ENCODE measurements at regions not wholly inside any gene's neighbourhood (a gene's known extent, or its start where the extent isn't known, plus 50 kb on each side); places are given as distances from the start of the nearest gene placed in this dataset.

DNA sequence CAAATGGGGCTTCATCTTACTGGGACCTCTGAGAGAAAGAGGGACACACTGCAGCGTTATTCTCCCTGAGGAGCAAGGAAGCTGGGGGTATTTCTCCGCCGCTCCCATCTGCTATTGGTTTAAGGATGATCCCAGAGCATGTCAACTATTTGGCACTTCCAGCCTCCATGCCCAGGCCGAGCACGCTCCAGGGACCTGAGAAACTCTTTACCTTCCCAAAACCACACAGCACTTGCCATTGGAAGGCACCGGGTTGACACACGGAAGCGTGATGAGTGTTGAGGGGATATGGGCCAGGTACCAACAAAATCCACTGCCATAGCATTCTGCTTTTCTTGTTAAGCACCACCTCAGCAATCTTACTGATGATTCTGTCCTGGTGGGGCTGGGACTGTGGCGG, 92.4 kb upstream of the SLC24A3 start:
- DNase-seq: no peak
- no peaks in the 10 kb centered on the region for H3K27me3 ChIP-seq (ENCODE audit: control insufficient read depth in 2 of 2, insufficient read depth in 2 of 2, low read length in 2 of 2)
- ATAC-seq: no peak
- no peaks in the 10 kb centered on the region for H3K36me3 ChIP-seq (ENCODE audit: control insufficient read depth in 2 of 3, insufficient read depth in 3 of 3, low read length in 3 of 3)
- H3K4me1 ChIP-seq (ENCODE audit: control insufficient read depth in 2 of 2, insufficient read depth in 2 of 2, low read length in 2 of 2): no peaks in the 10 kb centered on the region
- Mint-ChIP-seq H3K36me3 (no peaks in the 10 kb centered on the region), H3K27ac (peak overlapping the region in 1 of 9 donors; percentile 3), H3K4me1 (no peaks in the 10 kb centered on the region), H3K9me3 (peaks cover 0 to 7% (median 0%) of the 10 kb centered on the region in 11 donors), H3K4me3 (no peak overlapping the region), H3K27me3 (peaks cover 0 to 13% (median 0%) of the 10 kb centered on the region in 5 donors)
- intact Hi-C loops (cut with micrococcal nuclease): no loop called here
- no peaks in the 10 kb centered on the region for H3K9me3 ChIP-seq (ENCODE audit: control insufficient read depth in 2 of 3, low read length in 3 of 3)
- POLR2A ChIA-PET: no interaction called here
- H3K27ac ChIP-seq (ENCODE audit: low read depth, low read length): no peak overlapping the region
- H3K4me3 ChIP-seq (ENCODE audit: low read length): no peak overlapping the region
- CTCF ChIA-PET: no interaction called here

DNA sequence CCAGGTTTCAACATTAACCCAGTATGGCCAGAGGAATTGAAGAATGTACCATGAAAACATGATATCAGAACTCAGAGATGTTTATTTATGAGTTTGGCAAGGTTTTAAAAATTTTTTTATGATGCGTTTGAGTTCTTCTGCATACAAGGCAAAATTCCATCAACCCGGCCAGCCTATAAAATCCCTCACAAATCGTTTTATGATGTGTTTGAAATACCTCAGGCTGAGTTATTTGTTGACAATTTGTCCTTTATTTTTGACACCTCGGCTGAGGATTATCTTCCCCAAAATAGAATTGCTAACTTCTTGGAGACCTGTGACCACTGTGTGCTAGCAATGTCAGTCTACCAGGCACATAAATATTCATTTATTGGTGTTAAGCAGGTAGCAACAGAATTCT, 91.9 kb upstream of the SLC24A3 start:
- intact Hi-C loops (cut with micrococcal nuclease): no loop called here
- no peak for DNase-seq
- no peaks in the 10 kb centered on the region for H3K9me3 ChIP-seq (ENCODE audit: control insufficient read depth in 2 of 3, low read length in 3 of 3)
- H3K36me3 ChIP-seq (ENCODE audit: control insufficient read depth in 2 of 3, insufficient read depth in 3 of 3, low read length in 3 of 3): no peaks in the 10 kb centered on the region
- H3K4me1 Mint-ChIP-seq: no peaks in the 10 kb centered on the region
- no peak overlapping the region for H3K27ac Mint-ChIP-seq
- no peak overlapping the region for H3K4me3 Mint-ChIP-seq
- H3K27me3 Mint-ChIP-seq: peaks cover 0 to 13% (median 0%) of the 10 kb centered on the region in 5 donors
- CTCF ChIA-PET: no interaction called here
- POLR2A ChIA-PET: no interaction called here
- peaks cover 0 to 7% (median 0%) of the 10 kb centered on the region in 11 donors for H3K9me3 Mint-ChIP-seq
- H3K36me3 Mint-ChIP-seq: no peaks in the 10 kb centered on the region
- H3K4me1 ChIP-seq (ENCODE audit: control insufficient read depth in 2 of 2, insufficient read depth in 2 of 2, low read length in 2 of 2): no peaks in the 10 kb centered on the region
- ATAC-seq: no peak
- H3K27ac ChIP-seq (ENCODE audit: low read depth, low read length): no peak overlapping the region
- no peaks in the 10 kb centered on the region for H3K27me3 ChIP-seq (ENCODE audit: control insufficient read depth in 2 of 2, insufficient read depth in 2 of 2, low read length in 2 of 2)
- no peak overlapping the region for H3K4me3 ChIP-seq (ENCODE audit: low read length)

DNA sequence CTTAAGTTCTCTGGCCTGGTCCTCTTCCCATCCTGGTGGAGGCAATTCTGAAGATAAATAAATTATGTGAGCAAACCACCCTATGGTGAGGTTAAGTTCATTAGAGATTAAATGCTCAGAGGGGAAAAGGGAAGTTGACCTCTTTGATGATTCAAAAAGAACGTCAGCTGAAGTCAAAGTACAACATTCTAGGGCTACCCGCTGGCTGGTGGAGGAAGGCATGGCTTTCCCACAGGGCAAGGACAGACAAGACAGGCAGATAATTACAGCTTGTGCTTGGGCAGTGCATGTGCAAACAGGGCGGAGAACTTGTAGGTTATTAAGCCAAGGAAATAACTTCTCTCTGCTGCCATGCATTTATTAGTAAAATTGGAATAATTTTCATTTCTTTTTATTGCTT, 91.0 kb upstream of the SLC24A3 start:
- H3K27me3 Mint-ChIP-seq: peaks cover 0 to 13% (median 0%) of the 10 kb centered on the region in 5 donors
- POLR2A ChIA-PET: no interaction called here
- no peaks in the 10 kb centered on the region for H3K9me3 ChIP-seq (ENCODE audit: control insufficient read depth in 2 of 3, low read length in 3 of 3)
- intact Hi-C loops (cut with micrococcal nuclease): no loop called here
- CTCF ChIA-PET: interaction anchor here (0.5 kb wide), 1 partner anchor 27 kb away, joined by 3 read pairs; no protein-coding TSS in a partner anchor
- H3K27me3 ChIP-seq (ENCODE audit: control insufficient read depth in 2 of 2, insufficient read depth in 2 of 2, low read length in 2 of 2): no peaks in the 10 kb centered on the region
- H3K4me1 Mint-ChIP-seq: no peaks in the 10 kb centered on the region
- H3K36me3 ChIP-seq (ENCODE audit: control insufficient read depth in 2 of 3, insufficient read depth in 3 of 3, low read length in 3 of 3): no peaks in the 10 kb centered on the region
- no peaks in the 10 kb centered on the region for H3K36me3 Mint-ChIP-seq
- H3K4me3 Mint-ChIP-seq: no peak overlapping the region
- no peak overlapping the region for H3K4me3 ChIP-seq (ENCODE audit: low read length)
- peaks cover 0 to 7% (median 0%) of the 10 kb centered on the region in 11 donors for H3K9me3 Mint-ChIP-seq
- no peak overlapping the region for H3K27ac ChIP-seq (ENCODE audit: low read depth, low read length)
- ATAC-seq (no peak), DNase-seq (no peak)
- no peak overlapping the region for H3K27ac Mint-ChIP-seq
- H3K4me1 ChIP-seq (ENCODE audit: control insufficient read depth in 2 of 2, insufficient read depth in 2 of 2, low read length in 2 of 2): no peaks in the 10 kb centered on the region

DNA sequence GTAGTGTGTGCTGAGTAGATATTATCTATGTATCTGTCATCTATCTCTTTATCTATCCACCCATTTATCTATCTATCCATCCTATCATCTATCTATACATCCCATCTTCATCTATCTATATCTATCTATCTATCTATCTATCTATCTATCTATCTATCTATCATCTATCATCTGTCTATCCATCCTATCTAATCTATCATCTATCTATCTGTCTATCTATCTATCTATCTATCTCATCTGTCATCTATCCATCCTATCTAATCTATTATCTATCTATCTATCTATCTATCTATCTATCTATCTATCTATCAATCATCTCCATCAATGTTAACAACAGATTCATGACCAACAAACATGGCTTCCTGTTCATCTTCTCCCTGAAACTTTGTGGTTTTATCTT, 90.5 kb upstream of the SLC24A3 start:
- intact Hi-C loops (cut with micrococcal nuclease): no loop called here
- POLR2A ChIA-PET: no interaction called here
- peaks cover 0 to 10% (median 0%) of the 10 kb centered on the region in 5 donors for H3K27me3 Mint-ChIP-seq
- Histone ChIP-seq H3K27ac (ENCODE audit: low read depth, low read length) (no peak overlapping the region), H3K4me1 (ENCODE audit: control insufficient read depth in 2 of 2, insufficient read depth in 2 of 2, low read length in 2 of 2) (no peaks in the 10 kb centered on the region), H3K4me3 (ENCODE audit: low read length) (no peak overlapping the region), H3K27me3 (ENCODE audit: control insufficient read depth in 2 of 2, insufficient read depth in 2 of 2, low read length in 2 of 2) (no peaks in the 10 kb centered on the region), H3K9me3 (ENCODE audit: control insufficient read depth in 2 of 3, low read length in 3 of 3) (no peaks in the 10 kb centered on the region), H3K36me3 (ENCODE audit: control insufficient read depth in 2 of 3, insufficient read depth in 3 of 3, low read length in 3 of 3) (no peaks in the 10 kb centered on the region)
- no peak for ATAC-seq
- no peak overlapping the region for H3K27ac Mint-ChIP-seq
- H3K9me3 Mint-ChIP-seq: peaks cover 0 to 7% (median 0%) of the 10 kb centered on the region in 11 donors
- no peak overlapping the region for H3K4me3 Mint-ChIP-seq
- CTCF ChIA-PET: interaction anchor here (0.5 kb wide), 1 partner anchor 27 kb away, joined by 3 read pairs; no protein-coding TSS in a partner anchor
- no peaks in the 10 kb centered on the region for H3K36me3 Mint-ChIP-seq
- H3K4me1 Mint-ChIP-seq: no peaks in the 10 kb centered on the region
- DNase-seq: no peak

DNA sequence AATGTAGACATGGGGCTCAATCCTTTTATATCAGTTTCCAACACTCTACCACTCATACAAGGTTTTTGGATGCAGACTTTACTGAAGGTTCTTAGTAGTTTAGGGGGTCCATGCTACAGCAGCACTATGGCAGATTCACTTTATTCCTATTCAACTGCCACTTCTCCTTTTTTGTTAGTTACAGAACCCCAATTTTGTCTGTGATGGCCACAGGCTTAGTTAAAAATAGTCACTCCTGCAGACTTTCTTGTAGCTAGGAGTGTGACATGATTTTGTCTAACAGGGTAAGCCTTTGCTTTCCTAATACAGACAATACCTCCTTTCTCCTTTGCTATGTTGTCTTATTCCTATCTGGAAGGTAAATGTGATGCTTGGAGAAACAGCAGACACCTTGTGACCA, 90.0 kb upstream of the SLC24A3 start:
- Histone ChIP-seq H3K27me3 (ENCODE audit: control insufficient read depth in 2 of 2, insufficient read depth in 2 of 2, low read length in 2 of 2) (no peaks in the 10 kb centered on the region), H3K4me1 (ENCODE audit: control insufficient read depth in 2 of 2, insufficient read depth in 2 of 2, low read length in 2 of 2) (no peaks in the 10 kb centered on the region), H3K36me3 (ENCODE audit: control insufficient read depth in 2 of 3, insufficient read depth in 3 of 3, low read length in 3 of 3) (no peaks in the 10 kb centered on the region), H3K27ac (ENCODE audit: low read depth, low read length) (no peak overlapping the region), H3K9me3 (ENCODE audit: control insufficient read depth in 2 of 3, low read length in 3 of 3) (no peaks in the 10 kb centered on the region), H3K4me3 (ENCODE audit: low read length) (no peak overlapping the region)
- no peak overlapping the region for H3K4me3 Mint-ChIP-seq
- no peak for ATAC-seq
- ChIA-PET POLR2A (no interaction called here), CTCF (no interaction called here)
- no peak for DNase-seq
- intact Hi-C loops (cut with micrococcal nuclease): no loop called here
- no peaks in the 10 kb centered on the region for H3K36me3 Mint-ChIP-seq
- peaks cover 0 to 4% (median 0%) of the 10 kb centered on the region in 11 donors for H3K9me3 Mint-ChIP-seq
- peaks cover 0 to 6% (median 0%) of the 10 kb centered on the region in 5 donors for H3K27me3 Mint-ChIP-seq
- no peak overlapping the region for H3K27ac Mint-ChIP-seq
- no peaks in the 10 kb centered on the region for H3K4me1 Mint-ChIP-seq

DNA sequence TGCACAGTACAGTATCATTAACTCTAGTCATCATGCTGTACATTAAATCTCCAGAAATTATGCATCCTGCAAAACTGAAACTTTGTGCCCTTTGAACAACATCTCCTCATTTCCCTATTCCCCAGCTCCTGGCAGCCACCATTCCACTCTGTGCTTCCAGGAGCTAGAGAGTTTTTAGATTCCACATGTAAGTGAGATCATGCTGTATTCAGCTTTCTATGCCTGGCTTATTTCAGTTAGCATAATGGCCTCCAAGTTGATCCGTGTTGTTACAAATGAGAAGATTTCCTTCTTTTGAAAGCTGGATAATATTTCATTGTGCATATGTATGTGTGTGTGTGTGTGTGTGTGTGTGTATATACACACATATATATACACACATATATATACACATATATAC, 86.9 kb upstream of the SLC24A3 start:
- Mint-ChIP-seq H3K4me1 (no peaks in the 10 kb centered on the region), H3K27ac (no peak overlapping the region), H3K27me3 (peaks cover 0 to 6% (median 0%) of the 10 kb centered on the region in 5 donors), H3K4me3 (no peak overlapping the region), H3K9me3 (peaks cover 0 to 1% (median 0%) of the 10 kb centered on the region in 11 donors), H3K36me3 (no peaks in the 10 kb centered on the region)
- Histone ChIP-seq H3K4me3 (ENCODE audit: low read length) (no peak overlapping the region), H3K27me3 (ENCODE audit: control insufficient read depth in 2 of 2, insufficient read depth in 2 of 2, low read length in 2 of 2) (no peaks in the 10 kb centered on the region), H3K36me3 (ENCODE audit: control insufficient read depth in 2 of 3, insufficient read depth in 3 of 3, low read length in 3 of 3) (no peaks in the 10 kb centered on the region), H3K9me3 (ENCODE audit: control insufficient read depth in 2 of 3, low read length in 3 of 3) (no peaks in the 10 kb centered on the region), H3K27ac (ENCODE audit: low read depth, low read length) (no peak overlapping the region), H3K4me1 (ENCODE audit: control insufficient read depth in 2 of 2, insufficient read depth in 2 of 2, low read length in 2 of 2) (no peaks in the 10 kb centered on the region)
- DNase-seq (no peak), ATAC-seq (no peak)
- intact Hi-C loops (cut with micrococcal nuclease): no loop called here
- ChIA-PET CTCF (no interaction called here), POLR2A (no interaction called here)

DNA sequence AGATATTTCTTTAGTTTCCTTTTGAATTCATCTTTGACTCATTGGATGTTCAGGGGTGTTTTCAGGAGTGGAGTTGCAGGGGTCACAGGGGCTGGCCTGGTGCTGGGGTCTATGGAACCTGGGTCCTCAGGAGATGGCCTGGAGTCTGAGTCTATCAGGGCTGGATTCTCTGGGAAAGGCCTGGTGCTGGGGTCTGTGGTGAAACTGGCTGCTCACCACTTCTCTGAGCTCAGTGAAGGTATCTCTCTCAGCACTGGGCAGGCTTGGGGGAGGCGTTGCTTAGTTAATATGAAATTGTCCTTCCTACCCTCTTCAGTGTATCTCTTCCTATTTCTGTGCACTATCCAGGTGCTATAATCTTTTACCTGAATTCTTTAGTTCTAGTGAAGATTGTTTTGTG, 83.1 kb upstream of the SLC24A3 start:
- H3K36me3 Mint-ChIP-seq: no peaks in the 10 kb centered on the region
- ATAC-seq (no peak), DNase-seq (no peak)
- H3K27me3 ChIP-seq (ENCODE audit: control insufficient read depth in 2 of 2, insufficient read depth in 2 of 2, low read length in 2 of 2): no peaks in the 10 kb centered on the region
- H3K36me3 ChIP-seq (ENCODE audit: control insufficient read depth in 2 of 3, insufficient read depth in 3 of 3, low read length in 3 of 3): no peaks in the 10 kb centered on the region
- CTCF ChIA-PET: no interaction called here
- no peak overlapping the region for H3K4me3 Mint-ChIP-seq
- peaks cover 0 to 3% (median 0%) of the 10 kb centered on the region in 11 donors for H3K9me3 Mint-ChIP-seq
- no peaks in the 10 kb centered on the region for H3K4me1 Mint-ChIP-seq
- POLR2A ChIA-PET: no interaction called here
- no peaks in the 10 kb centered on the region for H3K9me3 ChIP-seq (ENCODE audit: control insufficient read depth in 2 of 3, low read length in 3 of 3)
- H3K27me3 Mint-ChIP-seq: peaks cover 0 to 6% (median 0%) of the 10 kb centered on the region in 5 donors
- no peak overlapping the region for H3K4me3 ChIP-seq (ENCODE audit: low read length)
- no peak overlapping the region for H3K27ac ChIP-seq (ENCODE audit: low read depth, low read length)
- no peak overlapping the region for H3K27ac Mint-ChIP-seq
- intact Hi-C loops (cut with micrococcal nuclease): no loop called here
- H3K4me1 ChIP-seq (ENCODE audit: control insufficient read depth in 2 of 2, insufficient read depth in 2 of 2, low read length in 2 of 2): no peaks in the 10 kb centered on the region
